ENCODE measurements at regions not wholly inside any gene's neighbourhood (a gene's known extent, or its start where the extent isn't known, plus 50 kb on each side); places are given as distances from the start of the nearest gene placed in this dataset.
A peak's percentile ranks its signal among the peaks of the same experiment; 100 is the strongest.

- DNase-seq (ENCODE audit: low spot score) = no peak
- FAIRE-seq = no peak
- ChIA-PET POLR2A (no interaction called here), CTCF (ENCODE audit: low intra/inter-chr PET ratio, low total read pairs) (no interaction called here)
- Histone ChIP-seq H2AFZ (ENCODE audit: low read length) (no peak overlapping the region), H3K4me1 (ENCODE audit: insufficient read depth, low read length) (peaks cover 18% of the 10 kb centered on the region), H3K27me3 (ENCODE audit: control insufficient read depth in 1 of 2, insufficient read depth in 2 of 2, low read length in 2 of 2) (peaks cover 0 to 4% of the 10 kb centered on the region in 2 experiments; a peak in 1 of 5 replicates), H3K9me3 (ENCODE audit: low read length) (no peaks in the 10 kb centered on the region), H4K20me1 (ENCODE audit: insufficient read depth, low read length) (no peaks in the 10 kb centered on the region), H3K27ac (ENCODE audit: extremely low read length, insufficient read depth, low read length) (no peak overlapping the region), H3K79me2 (ENCODE audit: insufficient read depth, low read length) (no peaks in the 10 kb centered on the region), H3K4me3 (replicated peaks in 1 of 3; ENCODE audit: insufficient read depth in 1 of 3, low read depth in 2 of 3, low read length in 3 of 3) (no peak overlapping the region), H3K36me3 (replicated peaks in 1 of 2; ENCODE audit: control insufficient read depth in 1 of 2, insufficient read depth in 2 of 2, low read length in 2 of 2) (no peaks in the 10 kb centered on the region), H3K4me2 (ENCODE audit: low read depth, low read length) (no peak overlapping the region), H3K9ac (ENCODE audit: insufficient read depth, low read depth, low read length) (no peak overlapping the region)
- ATAC-seq = no peak
- TF ChIP-seq ZNF3 (CRISPR knock-in tag; IDR thresholded peaks at IDR 0.05) (no peak), HNRNPK (IDR thresholded peaks at IDR 0.05; ENCODE audit: low read depth, low read length, poor library complexity, severe bottlenecking) (peak; percentile 49)
- in situ Hi-C loops (cut with HindIII; ENCODE audit: extremely low pct_ligation_motif_present, low pct_unique_long_range_greater_than_20kb) = no loop called here
- no TSS peak for BruUV-seq (replicated peaks)
- WGBS (ENCODE audit: low lambda C conversion rate) = 63% methylated on average over 4 of the region's 4 CpGs
- intact Hi-C loops (cut with micrococcal nuclease; ENCODE audit: unreplicated experiment) = no loop called here
Measured at GRCh38 chr1:14531519-14531918, 67.0 kb upstream of the KAZN start.

- ATAC-seq (peak; percentile 96), DNase-seq (ENCODE audit: low spot score) (peak; percentile 76), FAIRE-seq (peak; percentile 77)
- H3K79me2 ChIP-seq (ENCODE audit: insufficient read depth, low read length) = no peaks in the 10 kb centered on the region
- no TSS peak for BruUV-seq (replicated peaks)
- no peaks in the 10 kb centered on the region for H3K36me3 ChIP-seq (replicated peaks in 1 of 2; ENCODE audit: control insufficient read depth in 1 of 2, insufficient read depth in 2 of 2, low read length in 2 of 2)
- H3K4me3 ChIP-seq (replicated peaks in 1 of 3; ENCODE audit: insufficient read depth in 1 of 3, low read depth in 2 of 3, low read length in 3 of 3) = no peak overlapping the region
- H2AFZ ChIP-seq (ENCODE audit: low read length) = no peak overlapping the region
- intact Hi-C loops (cut with micrococcal nuclease; ENCODE audit: unreplicated experiment) = no loop called here
- peak overlapping the region; percentile 23 for H3K27ac ChIP-seq (ENCODE audit: extremely low read length, insufficient read depth, low read length)
- H3K27me3 ChIP-seq (ENCODE audit: control insufficient read depth in 1 of 2, insufficient read depth in 2 of 2, low read length in 2 of 2) = peaks cover 0 to 5% of the 10 kb centered on the region in 2 experiments; a peak in 1 of 5 replicates
- H3K4me1 ChIP-seq (ENCODE audit: insufficient read depth, low read length) = peaks cover 18% of the 10 kb centered on the region
- ChIA-PET CTCF (ENCODE audit: low intra/inter-chr PET ratio, low total read pairs) (no interaction called here), POLR2A (no interaction called here)
- no peaks in the 10 kb centered on the region for H3K9me3 ChIP-seq (ENCODE audit: low read length)
- H4K20me1 ChIP-seq (ENCODE audit: insufficient read depth, low read length) = no peaks in the 10 kb centered on the region
- H3K4me2 ChIP-seq (ENCODE audit: low read depth, low read length) = 0 out of 2 replicates have a peak overlapping the region, but pooled peaks have one; percentile 14
- 15% methylated on average over 6 of the region's 6 CpGs for WGBS (ENCODE audit: low lambda C conversion rate)
- in situ Hi-C loops (cut with HindIII; ENCODE audit: extremely low pct_ligation_motif_present, low pct_unique_long_range_greater_than_20kb) = no loop called here
- no peak overlapping the region for H3K9ac ChIP-seq (ENCODE audit: insufficient read depth, low read depth, low read length)
- TF ChIP-seq TBX2 (CRISPR knock-in tag; IDR thresholded peaks at IDR 0.05; ENCODE audit: borderline replicate concordance) (no peak), HNRNPL (IDR thresholded peaks at IDR 0.05; ENCODE audit: low read depth, low read length) (no peak), ZNF790 (CRISPR knock-in tag; IDR thresholded peaks at IDR 0.05; ENCODE audit: borderline replicate concordance) (no peak), PAF1 (CRISPR knock-in tag; IDR thresholded peaks at IDR 0.05) (no peak), MTF1 (CRISPR knock-in tag; IDR thresholded peaks at IDR 0.05) (no peak), RFX3 (CRISPR knock-in tag; IDR thresholded peaks at IDR 0.05) (no peak), ZNF724P (CRISPR knock-in tag; IDR thresholded peaks at IDR 0.05; ENCODE audit: borderline replicate concordance) (no peak), ZFP41 (CRISPR knock-in tag; IDR thresholded peaks at IDR 0.05; ENCODE audit: borderline replicate concordance) (no peak), SOX6 (IDR thresholded peaks at IDR 0.05) (no peak), SOX6 (CRISPR knock-in tag; IDR thresholded peaks at IDR 0.05) (peak; percentile 41; the same call in 1 of the 2 replicates), HIC2 (CRISPR knock-in tag; IDR thresholded peaks at IDR 0.05; ENCODE audit: low read depth) (no peak), ZFP36L1 (CRISPR knock-in tag; IDR thresholded peaks at IDR 0.05) (no peak), ZBTB10 (CRISPR knock-in tag; IDR thresholded peaks at IDR 0.05; ENCODE audit: borderline replicate concordance) (no peak)
Measured at GRCh38 chr1:14535619-14536355, 62.7 kb upstream of the KAZN start.
